Vagina (tissue), 2 donors: ENCODE measurements at regions not wholly inside any gene's neighbourhood (a gene's known extent, or its start where the extent isn't known, plus 50 kb on each side); places are given as distances from the start of the nearest gene placed in this dataset.

ENCODE experiments used
- POLR2A ChIP-seq, 2 donors: fragments of 450-650 bp; IDR thresholded peaks; one replicate each; pipeline ENCODE4 v1.6.1; 2017; ENCODE audit warnings: antibody characterized with exemption in 2 of 2, mild to moderate bottlenecking in 2 of 2, moderate library complexity in 2 of 2
- POLR2AphosphoS5 ChIP-seq, 2 donors: sonication (generic); formaldehyde crosslinking; IDR thresholded peaks; one replicate each; pipeline ENCODE4 v1.9.0; 2017; ENCODE audit warnings: antibody characterized with exemption in 2 of 2, mild to moderate bottlenecking in 2 of 2, low read depth in 1 of 2; ENCODE audit not compliant: insufficient read depth in 1 of 2
- TF ChIP-seq, protein P1 (sequence below), 3 experiments: fragments of 450-650 bp in 2 of 3; fragments of 200-600 bp in 1 of 3; sonication (generic) in 1 of 3; IDR thresholded peaks; one replicate each; pipeline ENCODE4 v1.5.1; 2017 to 2019; ENCODE audit warnings: antibody characterized with exemption in 3 of 3, mild to moderate bottlenecking in 2 of 3, moderate library complexity in 2 of 3

DNA sequence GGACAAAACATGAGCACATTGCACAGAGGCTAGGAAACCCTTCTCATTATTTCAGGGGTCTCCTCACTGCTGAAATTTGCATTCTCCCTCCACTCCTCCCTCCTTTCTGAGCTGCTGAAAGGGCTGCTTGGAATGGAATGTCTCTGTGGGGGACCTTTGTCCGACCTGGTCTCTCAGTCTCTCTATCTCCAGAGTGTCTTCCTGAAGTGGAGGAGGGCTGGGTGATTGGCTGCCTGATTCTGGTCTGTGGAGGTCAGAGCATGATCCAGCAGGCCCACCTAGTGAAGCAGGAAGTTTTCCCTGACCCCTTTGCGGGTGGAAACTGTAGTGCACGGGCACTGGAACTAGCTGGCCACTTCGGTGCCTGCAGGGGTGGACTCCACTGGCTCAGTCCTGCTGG, 560.5 kb upstream of the HS6ST1 start:
- TF ChIP-seq, protein P1, sequence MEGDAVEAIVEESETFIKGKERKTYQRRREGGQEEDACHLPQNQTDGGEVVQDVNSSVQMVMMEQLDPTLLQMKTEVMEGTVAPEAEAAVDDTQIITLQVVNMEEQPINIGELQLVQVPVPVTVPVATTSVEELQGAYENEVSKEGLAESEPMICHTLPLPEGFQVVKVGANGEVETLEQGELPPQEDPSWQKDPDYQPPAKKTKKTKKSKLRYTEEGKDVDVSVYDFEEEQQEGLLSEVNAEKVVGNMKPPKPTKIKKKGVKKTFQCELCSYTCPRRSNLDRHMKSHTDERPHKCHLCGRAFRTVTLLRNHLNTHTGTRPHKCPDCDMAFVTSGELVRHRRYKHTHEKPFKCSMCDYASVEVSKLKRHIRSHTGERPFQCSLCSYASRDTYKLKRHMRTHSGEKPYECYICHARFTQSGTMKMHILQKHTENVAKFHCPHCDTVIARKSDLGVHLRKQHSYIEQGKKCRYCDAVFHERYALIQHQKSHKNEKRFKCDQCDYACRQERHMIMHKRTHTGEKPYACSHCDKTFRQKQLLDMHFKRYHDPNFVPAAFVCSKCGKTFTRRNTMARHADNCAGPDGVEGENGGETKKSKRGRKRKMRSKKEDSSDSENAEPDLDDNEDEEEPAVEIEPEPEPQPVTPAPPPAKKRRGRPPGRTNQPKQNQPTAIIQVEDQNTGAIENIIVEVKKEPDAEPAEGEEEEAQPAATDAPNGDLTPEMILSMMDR (IDR thresholded peaks at IDR 0.05) = no peak
- TF ChIP-seq POLR2AphosphoS5 (IDR thresholded peaks at IDR 0.05; ENCODE audit: insufficient read depth in 1 of 2, low read depth in 1 of 2) (no peak), POLR2A (IDR thresholded peaks at IDR 0.05) (no peak)
